ENCODE measurements at regions not wholly inside any gene's neighbourhood (a gene's known extent, or its start where the extent isn't known, plus 50 kb on each side); places are given as distances from the start of the nearest gene placed in this dataset.

DNA sequence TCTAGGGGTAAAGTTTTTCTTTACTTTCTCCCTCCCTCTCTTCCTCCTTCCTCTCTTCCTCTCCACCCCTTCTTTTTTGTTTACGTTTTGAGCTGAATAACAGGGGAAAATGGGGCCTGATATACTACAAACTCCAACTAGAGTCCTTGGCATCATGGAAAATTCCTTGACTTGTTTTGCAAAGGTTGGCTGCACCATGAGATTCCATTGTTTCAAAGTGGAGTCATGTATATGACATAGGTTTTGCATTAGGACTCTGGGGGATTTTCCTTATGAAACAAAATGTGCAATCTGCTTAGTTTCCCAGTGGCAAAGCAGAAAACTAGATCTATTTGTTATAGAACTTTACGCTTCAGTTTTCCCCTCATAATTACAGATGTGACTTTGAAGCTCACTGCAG is 233.5 kb upstream of the PGRMC2 start:
- TF ChIP-seq, protein P1, sequence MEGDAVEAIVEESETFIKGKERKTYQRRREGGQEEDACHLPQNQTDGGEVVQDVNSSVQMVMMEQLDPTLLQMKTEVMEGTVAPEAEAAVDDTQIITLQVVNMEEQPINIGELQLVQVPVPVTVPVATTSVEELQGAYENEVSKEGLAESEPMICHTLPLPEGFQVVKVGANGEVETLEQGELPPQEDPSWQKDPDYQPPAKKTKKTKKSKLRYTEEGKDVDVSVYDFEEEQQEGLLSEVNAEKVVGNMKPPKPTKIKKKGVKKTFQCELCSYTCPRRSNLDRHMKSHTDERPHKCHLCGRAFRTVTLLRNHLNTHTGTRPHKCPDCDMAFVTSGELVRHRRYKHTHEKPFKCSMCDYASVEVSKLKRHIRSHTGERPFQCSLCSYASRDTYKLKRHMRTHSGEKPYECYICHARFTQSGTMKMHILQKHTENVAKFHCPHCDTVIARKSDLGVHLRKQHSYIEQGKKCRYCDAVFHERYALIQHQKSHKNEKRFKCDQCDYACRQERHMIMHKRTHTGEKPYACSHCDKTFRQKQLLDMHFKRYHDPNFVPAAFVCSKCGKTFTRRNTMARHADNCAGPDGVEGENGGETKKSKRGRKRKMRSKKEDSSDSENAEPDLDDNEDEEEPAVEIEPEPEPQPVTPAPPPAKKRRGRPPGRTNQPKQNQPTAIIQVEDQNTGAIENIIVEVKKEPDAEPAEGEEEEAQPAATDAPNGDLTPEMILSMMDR (IDR thresholded peaks at IDR 0.05 in 8 of 11, conservative IDR thresholded peaks at IDR 0.05 in 3 of 11), result no peak
- no peak for TF ChIP-seq POLR2A (IDR thresholded peaks at IDR 0.05)
